Hindlimb muscle (tissue), 1 donor: ENCODE measurements at regions not wholly inside any gene's neighbourhood (a gene's known extent, or its start where the extent isn't known, plus 50 kb on each side); places are given as distances from the start of the nearest gene placed in this dataset.
"Not testable (repeated sequence)": the region's sequence is repeated elsewhere in the genome, so short reads cannot be mapped to it uniquely, and the experiment has no call there.

Experiments used
- DNase-seq: peaks from one replicate; pipeline ENCODE4 v3.0.0-alpha.2; 2013

DNA sequence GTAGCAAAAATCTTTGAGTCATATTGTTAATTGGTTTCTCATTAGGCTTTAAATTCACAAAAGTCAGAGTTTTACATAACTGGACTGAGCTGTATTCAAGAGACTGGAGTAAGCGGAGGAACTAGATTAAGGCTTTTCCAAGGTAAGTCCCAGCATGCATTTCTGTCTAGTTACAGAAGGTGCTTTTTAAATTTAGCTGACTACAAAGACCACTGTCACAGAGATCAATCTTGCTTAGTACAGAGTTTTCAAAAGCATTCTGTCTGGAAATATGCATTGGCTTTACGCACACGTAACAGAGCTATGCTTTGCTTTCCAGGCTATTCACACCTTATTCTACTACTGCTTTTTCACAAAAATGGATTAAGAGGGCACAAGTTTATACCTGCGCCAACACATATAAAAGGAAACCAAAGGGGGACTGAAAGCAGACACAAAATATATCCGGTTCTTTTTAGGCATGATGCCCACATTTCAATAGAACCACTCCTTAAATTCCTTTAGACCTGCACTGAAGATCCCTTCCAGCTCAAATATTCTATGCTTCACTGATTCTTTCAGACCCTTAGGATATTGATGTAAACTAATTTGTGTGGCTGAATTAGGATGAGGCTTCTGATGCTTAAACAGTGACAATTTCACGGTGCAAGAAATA, 560.7 kb upstream of the CRIM1 start:
- no peak for DNase-seq

DNA sequence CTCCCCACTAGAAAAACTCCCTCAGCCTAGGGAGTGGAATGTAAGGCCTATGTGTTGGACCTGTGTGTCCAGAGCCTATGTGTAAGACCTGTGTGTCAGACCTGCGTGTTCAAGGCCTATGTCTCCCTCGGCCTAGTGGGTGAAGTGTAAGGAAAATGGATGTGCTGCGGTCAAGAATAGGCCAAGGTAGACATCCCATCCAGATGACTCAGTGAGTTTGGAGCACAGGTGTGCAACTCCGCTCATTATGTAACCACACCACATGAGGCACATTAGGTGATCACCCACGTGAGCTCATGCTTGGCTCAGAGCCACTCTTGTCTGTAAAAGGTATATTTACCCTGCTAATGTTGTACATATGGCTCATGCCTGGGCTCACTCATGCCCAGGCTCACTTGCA, 565.3 kb upstream of the CRIM1 start:
- no peak for DNase-seq

DNA sequence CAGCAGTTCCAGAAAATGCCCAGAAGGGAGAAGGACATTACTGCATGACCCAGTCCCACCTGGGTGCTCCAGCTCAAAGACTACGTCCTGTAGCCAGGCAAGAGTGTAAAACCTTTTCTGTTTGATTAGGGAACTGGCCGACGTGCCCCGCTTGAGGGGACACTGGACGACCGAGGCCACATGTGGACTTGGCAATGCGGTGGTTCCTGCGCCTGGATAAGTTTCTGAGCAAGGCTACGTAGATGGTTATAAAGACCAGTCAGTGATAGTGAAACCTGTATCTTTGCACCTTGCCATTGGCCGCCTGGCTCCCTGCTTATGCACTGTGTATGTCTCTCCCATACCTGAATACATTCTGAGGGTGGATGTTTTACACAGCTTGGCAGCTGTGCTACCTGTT, 567.0 kb upstream of the CRIM1 start:
- DNase-seq = no peak

DNA sequence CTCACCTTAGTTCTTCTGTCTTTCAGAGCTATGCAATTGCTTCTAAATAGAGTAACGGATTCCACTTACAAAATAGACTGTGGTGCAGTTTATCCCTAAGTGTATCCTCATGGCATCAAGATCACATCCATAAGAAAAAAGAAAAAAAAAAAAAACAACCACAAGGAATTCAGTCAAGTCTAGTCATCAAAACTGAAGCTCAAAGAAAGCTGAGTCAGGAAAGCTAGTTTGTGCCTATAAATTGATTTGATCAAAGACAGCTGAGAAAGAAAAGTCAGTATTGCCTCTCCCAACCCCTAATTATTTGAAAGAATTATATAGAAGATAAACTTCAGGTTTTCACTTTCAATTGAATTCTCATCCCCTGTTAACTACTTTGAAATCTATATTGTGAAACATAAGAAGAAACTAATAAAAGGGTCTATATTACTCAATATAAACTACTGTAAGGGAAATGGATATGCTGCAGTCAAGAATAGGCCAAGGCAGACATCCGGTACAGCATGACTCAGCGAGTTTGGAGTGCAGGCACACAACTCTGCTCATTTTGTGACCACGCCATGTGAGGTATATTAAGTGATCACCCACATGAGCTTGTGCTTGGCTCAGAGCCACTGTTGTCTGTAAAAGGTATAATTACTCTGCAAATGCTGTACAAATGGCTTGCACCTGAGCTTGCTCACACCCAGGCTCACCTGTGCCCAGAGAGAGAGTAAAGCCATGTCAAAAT, 568.1 kb upstream of the CRIM1 start:
- no peak for DNase-seq

DNA sequence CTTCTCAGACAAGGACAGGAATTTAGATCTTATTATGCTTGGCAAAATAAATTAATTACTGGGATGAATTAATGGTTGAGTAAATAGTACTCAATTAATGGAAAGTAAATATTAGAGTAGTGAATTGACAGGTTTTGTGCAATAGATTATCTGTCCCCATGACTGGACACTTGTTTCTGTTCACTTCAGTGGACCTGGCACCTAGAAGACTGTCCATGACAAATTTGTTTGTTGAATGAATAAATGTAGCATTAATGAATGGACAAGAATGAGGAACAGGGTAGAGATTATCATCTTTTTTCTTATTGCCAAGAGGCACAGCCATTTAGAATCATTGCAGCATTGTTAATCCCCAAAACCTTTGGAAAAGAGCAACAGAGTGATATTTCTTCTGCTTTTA, 570.0 kb upstream of the CRIM1 start:
- no peak for DNase-seq

DNA sequence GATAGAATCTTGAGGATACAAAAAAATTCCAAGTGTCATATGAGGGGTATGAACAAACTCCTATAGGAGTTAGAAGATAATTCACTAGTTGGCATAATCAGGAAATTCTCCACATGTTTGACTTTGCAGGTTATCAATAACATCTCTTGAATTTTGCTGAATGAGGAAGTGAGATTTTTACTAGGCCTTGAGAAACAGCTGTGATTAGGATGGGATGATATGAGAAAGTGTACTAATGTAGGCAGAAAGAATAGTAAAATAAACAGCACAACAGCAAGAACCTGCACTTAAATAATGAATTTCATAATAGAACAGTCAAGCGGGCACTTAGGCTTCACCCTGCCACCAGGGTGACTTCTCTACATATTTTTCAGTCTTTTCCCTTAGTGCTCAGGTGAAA, 570.8 kb upstream of the CRIM1 start:
- no peak for DNase-seq

DNA sequence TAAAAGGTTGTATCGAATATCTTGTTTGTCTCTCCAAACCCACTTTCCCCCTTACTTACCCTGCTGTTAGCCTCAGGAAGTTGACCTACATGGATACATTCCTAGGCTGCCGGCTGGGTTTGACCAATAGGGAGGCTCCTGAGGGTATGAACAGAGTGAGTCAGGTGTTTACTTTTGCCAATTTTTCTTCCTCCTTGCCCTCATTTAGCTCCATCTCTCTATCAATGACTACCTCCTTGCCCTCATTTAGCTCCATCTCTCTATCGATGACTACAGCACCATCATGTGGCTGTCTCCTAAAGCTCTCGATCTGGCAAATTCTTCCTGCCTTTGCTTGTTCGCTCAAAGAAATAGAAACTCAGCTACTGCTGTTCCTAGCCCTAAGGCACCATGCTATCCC, 571.9 kb upstream of the CRIM1 start:
- no peak for DNase-seq

DNA sequence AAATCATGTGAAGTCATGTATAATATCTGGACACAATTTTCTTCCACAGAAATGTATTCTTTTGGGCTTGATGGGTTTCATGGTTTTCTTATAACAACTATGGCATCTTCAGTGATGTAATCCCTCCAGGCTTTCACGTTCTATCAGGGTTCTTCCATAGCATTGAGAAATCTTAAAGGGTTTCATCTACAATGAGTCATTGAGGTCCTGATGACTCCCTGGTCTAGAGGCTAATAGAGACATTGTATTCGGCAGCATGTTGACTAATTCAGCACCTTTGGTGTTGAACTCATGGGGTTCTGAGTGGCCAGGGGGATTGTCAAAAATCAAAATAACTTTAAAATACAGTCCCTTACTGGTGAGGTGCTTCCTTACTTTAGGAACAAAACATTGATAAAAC, 614.0 kb upstream of the CRIM1 start:
- no peak for DNase-seq

DNA sequence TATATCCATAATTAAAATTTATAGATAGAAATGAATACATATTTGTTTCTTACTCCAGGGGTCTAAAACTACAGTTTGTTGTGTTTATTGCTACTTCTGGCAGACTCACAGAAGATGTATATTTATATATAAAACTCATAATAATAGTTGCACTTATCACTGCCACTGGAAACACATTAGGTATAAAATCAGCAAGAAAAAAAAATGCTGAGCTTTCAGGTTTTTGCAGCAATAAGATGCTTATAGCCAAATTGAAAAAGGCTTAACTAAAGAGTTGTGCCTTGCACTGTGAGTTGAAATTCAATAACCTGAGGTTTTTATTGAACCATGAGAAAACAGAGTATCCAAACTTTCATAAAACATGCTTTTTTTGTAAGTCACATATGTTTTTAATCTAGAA, 623.9 kb upstream of the CRIM1 start:
- no peak for DNase-seq

DNA sequence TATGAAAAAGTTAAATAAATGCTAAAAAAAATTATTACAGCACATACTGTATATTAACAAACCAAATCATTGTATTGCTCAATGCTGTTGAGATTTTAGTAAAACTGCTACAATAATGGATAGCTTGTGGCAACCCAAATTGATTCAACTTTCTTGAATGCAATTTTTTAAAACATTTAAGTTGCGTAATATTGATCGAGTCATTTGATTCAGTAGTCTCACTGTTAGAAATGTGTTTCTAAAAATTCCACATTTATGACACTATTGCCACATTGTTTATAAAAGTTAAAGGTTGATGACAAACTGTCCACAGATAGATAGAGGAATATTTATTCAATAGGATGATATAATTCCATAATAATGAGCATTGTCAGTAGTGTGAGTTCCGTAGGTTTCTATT, 640.7 kb upstream of the CRIM1 start:
- DNase-seq = no peak

DNA sequence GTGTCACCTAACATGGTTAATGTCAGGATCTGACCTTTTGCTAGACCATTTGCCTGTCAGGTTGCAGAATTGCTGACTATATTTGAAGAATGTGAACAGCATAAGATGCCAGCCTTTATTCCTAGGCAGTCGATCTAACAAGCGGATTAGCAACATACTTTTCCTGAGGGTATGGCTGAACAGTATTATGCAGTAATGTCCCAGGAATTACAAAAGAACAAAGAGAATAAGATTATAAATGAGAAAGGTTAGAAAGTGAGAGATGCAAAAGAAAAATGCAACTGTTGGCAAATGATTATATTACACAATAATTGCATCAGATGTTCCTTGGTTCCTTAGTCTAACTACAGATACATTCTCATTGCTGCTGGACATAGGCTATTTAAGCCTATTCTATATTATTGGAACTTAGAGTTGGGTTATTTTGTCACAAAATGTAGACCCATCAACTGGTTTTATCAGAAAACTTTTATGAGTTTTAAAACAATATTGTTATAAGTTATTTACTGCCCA, 647.1 kb upstream of the CRIM1 start:
- no peak for DNase-seq

DNA sequence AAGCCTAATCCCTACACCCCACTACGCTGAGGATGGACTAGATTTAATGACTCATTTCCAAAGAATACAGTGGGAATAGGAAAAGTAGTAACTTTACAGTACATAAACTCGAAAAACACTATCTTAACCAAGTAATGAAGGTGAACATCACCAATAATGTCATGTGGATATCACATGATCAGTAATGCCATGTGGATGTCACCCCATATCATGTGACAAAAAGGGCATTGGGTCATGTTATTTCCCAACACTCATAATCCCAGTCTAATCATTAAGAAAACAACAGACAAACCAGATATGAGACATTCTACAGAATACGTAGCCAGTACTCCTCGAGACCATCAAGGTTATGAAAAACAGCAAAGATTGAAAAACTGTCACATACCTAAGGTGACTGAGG, 667.3 kb upstream of the CRIM1 start:
- no peak for DNase-seq

DNA sequence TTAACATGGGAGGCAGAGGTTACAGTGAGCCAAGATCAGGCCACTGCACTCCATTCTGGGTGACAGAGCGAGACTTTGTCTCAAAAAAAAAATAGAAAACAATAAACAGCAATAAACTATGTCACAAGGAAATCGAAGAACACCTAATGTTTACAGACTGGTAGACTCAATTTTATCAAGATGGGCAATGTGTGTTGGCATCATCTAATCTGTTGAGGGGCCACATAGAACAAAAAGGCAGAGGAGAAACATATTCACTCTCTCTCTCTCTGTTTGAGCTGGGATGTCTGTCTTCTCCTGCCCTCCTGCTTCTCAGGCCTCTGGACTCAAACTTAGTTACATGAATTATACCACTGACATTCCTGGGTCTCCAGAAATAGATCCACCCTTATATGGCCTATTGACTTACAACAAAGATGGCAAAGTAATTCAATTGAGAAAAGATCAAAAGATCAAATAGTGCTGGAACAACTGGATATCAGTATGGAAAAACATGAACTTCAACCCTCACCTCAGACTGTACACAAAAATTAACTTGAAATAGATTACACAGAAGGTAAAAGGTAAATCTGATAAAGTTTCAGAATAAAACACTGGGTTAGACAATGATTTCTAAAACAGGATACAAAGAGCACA, 703.8 kb upstream of the CRIM1 start:
- no peak for DNase-seq

DNA sequence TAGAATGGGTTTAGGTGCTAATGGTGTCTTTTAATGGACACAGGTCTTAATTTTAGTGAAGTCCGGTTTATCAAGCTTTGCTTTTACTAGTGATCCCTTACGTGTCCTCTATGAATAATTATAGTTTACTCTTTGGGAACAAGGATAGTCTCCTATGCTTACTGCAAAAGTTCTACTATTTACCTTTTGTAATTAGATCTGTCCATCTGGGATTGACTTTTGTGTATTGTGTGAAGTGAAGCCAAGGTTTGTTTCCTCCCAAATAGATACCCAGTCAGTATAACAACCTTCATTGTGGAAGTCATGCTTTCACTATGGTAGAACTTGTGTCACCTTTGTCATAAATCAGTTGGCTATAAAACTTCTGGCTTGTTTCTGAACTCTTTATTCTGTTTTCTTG, 740.9 kb upstream of the CRIM1 start:
- DNase-seq = no peak

DNA sequence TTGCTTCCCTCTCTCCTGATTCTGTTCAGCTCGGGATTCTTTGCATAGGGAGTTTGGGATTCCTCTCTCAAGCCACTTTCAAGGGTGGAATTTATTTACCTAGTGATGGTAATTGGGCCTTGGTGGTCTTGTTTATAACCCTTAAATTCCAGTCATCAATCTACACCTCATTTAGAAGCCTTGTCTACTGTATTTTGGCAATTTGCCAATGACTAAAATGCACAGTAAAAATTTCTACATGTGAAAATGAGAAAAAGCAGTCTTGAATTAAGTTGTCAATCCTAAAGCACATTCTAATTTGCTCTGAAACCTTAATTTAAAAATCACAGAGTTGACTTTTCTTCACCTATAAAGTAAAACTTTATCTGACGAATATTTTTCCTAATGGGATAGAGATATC, 749.2 kb upstream of the CRIM1 start:
- DNase-seq = no peak

DNA sequence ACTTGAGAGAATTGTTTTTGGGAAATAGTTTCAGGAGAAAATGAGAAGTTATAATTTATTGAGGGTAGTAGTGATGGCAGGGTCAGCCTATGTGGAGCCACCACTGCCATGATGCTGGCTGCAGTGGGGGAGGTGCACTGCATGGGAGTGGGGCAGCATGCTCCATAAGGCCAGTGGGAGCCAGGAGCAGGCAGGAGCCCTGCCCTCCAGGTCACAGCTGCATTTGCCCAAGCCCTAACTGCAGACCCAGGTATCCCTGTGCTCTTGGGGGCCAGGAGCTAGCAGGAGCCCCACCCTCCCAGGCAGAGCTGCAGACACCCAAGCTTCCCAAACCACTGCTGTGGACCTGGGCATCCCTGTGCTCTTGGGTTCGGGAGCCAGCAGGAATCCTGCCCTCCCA, 757.3 kb upstream of the CRIM1 start:
- DNase-seq = no peak

DNA sequence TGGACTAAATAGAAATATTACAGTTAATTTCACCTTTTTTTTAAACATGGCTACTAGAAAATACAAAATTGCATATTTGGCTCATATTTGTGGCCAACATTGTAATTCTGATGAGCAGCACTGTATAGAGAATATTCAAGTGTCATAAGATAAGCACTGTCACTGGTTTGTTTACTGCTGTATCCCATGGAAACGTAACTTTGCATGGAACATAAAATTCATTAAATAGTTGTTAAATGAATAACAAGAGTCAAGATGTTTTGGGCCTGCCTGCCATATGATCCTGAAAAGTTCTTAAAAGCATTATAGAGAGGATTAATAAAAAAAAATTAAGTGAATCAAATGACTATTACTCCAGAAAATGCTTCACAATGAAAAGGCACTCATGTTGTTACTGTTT, 763.7 kb upstream of the CRIM1 start:
- no peak for DNase-seq

DNA sequence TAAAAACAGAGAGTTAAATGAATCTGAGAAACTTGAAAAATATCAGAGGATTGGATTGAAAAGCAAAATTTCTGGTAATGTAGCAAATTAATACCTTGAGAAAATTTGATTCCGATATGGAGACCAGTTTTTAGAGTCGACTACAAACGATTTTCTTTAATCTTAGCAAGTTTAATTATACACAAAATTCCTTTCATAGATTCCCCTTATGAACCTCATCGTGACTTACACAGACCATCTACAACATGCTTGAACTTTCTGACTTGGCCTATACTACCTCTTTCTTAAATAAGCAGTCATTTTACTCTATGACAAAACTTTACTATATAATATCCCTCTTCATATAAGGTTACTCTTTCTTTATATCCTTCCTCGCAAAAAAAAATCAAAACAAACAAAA, 769.6 kb upstream of the CRIM1 start:
- no peak for DNase-seq

DNA sequence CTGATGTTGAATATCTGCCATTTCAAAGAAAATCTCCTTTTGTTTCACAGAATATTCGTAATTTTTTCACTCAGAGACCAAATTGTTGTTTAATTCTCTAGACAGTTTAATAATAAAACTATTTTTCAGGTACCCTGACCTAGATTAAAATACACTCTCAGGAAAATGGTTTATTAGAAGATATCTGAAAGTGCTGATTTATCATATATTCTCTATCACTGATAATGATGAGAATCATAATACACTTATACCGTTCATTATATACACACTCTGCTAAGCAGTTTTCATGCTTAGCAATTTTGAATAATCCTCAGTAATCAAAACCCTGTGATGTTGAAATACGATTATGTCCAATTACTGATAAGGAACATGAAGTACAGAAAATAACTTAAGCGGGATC, 772.9 kb upstream of the CRIM1 start:
- no peak for DNase-seq

DNA sequence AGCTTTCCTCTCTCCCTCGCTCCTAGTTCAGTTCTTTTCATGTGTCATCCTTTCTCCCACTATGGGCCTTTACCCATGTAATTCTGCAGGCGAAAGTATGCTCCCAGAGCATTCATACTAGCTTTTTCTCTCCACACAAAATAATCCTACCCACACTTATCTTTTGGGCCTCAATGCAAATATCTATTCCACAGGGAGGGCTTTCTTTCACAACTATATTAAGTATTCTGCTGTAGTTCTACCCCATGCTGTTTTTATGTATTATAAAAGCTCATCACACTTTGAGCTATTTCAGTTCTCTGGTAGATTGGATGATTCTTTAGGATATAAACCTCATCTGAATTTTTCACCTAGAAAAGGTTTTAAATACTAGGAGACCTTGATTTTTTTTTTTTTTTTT, 774.6 kb upstream of the CRIM1 start:
- DNase-seq = no peak

DNA sequence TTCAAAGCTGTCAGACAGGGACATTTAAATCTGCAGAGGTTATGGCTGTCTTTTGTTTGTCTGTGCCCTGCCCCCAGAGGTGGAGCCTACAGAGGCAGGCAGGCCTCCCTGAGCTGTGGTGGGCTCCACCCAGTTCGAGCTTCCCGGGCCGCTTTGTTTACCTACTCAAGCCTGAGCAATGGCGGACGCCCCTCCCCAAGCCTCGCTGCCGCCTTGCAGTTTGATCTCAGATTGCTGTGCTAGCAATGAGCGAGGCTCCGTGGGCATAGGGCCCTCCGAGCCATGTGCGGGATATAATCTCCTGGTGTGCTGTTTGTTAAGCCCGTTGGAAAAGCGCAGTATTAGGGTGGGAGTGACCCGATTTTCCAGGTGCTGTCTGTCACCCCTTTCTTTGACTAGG, 787.0 kb upstream of the CRIM1 start:
- DNase-seq = not testable (repeated sequence)

DNA sequence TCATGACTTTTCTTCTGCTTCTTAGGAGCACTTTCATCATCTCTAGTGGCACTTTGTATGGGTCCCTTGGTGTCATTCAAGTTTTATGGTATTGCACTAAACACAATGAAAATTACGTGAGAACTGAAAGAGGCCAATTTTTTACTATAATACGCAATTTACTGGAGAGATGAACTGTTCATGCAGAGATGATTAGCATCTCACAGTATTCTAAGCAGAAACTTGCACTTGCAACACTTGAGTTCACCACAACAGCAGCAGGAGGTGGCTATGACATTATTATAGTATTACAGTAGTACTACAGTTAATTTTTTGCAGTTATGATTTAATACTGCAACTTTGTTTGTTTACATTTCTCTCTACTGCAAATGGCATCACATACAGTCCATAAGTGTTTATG, 793.1 kb upstream of the CRIM1 start:
- no peak for DNase-seq

DNA sequence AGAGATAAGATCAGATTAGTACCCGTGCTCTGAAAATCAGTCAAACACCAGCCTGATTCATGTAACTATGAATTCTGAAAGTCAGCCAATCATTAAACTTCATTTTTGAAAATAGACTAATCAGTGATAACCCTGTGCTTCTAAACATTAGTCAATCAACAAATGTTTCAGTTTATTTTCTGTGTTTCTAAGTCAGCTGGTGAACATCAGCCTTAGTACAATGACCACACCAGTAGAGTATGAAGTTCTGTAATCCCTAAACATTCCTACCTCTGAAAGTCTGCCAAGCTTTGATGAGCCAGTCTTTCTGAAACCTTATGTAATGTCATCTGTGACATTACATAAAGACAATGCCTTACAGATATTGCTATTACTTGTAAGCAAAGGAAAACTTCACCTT, 807.4 kb upstream of the CRIM1 start:
- peak; percentile 8 for DNase-seq

DNA sequence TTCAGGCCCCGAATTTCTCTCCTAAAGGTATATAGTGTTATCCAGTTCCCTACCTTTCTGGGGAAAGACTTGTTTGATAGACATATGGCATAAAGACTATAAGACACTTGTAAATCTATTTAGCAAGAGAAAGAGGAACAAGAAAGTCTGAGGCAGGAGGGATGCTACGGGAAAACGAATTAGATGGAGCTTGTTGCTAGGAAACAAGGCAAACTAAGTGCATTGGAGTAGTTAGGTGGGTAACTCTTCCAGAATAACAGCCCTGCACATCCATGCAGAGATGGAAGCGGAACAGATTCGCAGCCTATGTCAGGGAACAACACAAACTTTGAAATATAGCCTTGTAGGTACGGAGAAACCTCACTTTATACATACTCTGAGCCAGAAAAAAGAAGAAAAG, 810.3 kb upstream of the CRIM1 start:
- no peak for DNase-seq
